WTC11 (cell line): ENCODE measurements at regions not wholly inside any gene's neighbourhood (a gene's known extent, or its start where the extent isn't known, plus 50 kb on each side); places are given as distances from the start of the nearest gene placed in this dataset.
"Not testable (repeated sequence)": the region's sequence is repeated elsewhere in the genome, so short reads cannot be mapped to it uniquely, and the experiment has no call there.

ENCODE experiments used
- ATAC-seq: fragments of 200-7000 bp; cut with Tn5 transposase; 2 replicates; pipeline ENCODE4 v1.10.0; 2021; ENCODE audit warnings: mild to moderate bottlenecking, moderate library complexity
- CTCF ChIA-PET: fragments of 300-600 bp; sonication (Branson Sonifier 250); formaldehyde crosslinking; loops from one replicate; lab custom pipeline; 2021; ENCODE audit warnings: antibody characterized with exemption; lab: Charles Lee
- POLR2A ChIA-PET: fragments of 350-600 bp; sonication (Branson Sonifier 250); formaldehyde crosslinking; loops from one replicate; lab custom pipeline; 2021; ENCODE audit warnings: antibody characterized with exemption; lab: Charles Lee
- DNase-seq: peaks from one replicate; pipeline ENCODE4 v3.0.0; 2021; ENCODE audit warnings: low spot score
- H3K27ac Mint-ChIP-seq: 2 replicates; pipeline ENCODE4 v1.8.0; 2021; ENCODE audit warnings: mixed read lengths
- H3K27me3 Mint-ChIP-seq: 2 replicates; pipeline ENCODE4 v1.8.0; 2021; ENCODE audit warnings: low read depth, mild to moderate bottlenecking, moderate library complexity, mixed read lengths
- H3K36me3 Mint-ChIP-seq: 2 replicates; pipeline ENCODE4 v1.8.0; 2021; ENCODE audit warnings: mixed read lengths
- H3K4me1 Mint-ChIP-seq: 2 replicates; pipeline ENCODE4 v1.8.0; 2022; ENCODE audit warnings: mixed read lengths
- H3K4me3 Mint-ChIP-seq: 2 replicates; pipeline ENCODE4 v1.8.0; 2021; ENCODE audit warnings: mild to moderate bottlenecking, moderate library complexity, mixed read lengths
- H3K9me3 Mint-ChIP-seq: 2 replicates; pipeline ENCODE4 v1.8.0; 2021; ENCODE audit warnings: mixed read lengths
- E2F5 ChIP-seq: sonication (generic); formaldehyde crosslinking; IDR thresholded peaks from 2 replicates; pipeline ENCODE4 v1.8.1; 2022; ENCODE audit warnings: mild to moderate bottlenecking, moderate library complexity, missing genetic modification reagents
- GRHL2 ChIP-seq: fragments of 250-450 bp; sonication (Bioruptor Pico); IDR thresholded peaks from 2 replicates; pipeline ENCODE4 v1.8.0; 2022; ENCODE audit warnings: mild to moderate bottlenecking, moderate library complexity; ENCODE audit not compliant: insufficient replicate concordance, severe bottlenecking
- HMGA2 ChIP-seq: fragments of 250-450 bp; sonication (Bioruptor Pico); IDR thresholded peaks from 2 replicates; pipeline ENCODE4 v1.4.0; 2021; ENCODE audit warnings: mild to moderate bottlenecking, moderate library complexity
- JAZF1 ChIP-seq: fragments of 250-450 bp; sonication (Bioruptor Pico); IDR thresholded peaks from 2 replicates; pipeline ENCODE4 v1.9.0; 2021; ENCODE audit warnings: moderate library complexity, mild to moderate bottlenecking, inconsistent platforms
- JUN ChIP-seq: sonication (generic); formaldehyde crosslinking; IDR thresholded peaks from 2 replicates; pipeline ENCODE4 v1.8.0; 2023; ENCODE audit warnings: mild to moderate bottlenecking, missing genetic modification reagents
- MXD4 ChIP-seq: fragments of 250-450 bp; sonication (Bioruptor Pico); IDR thresholded peaks from 2 replicates; pipeline ENCODE4 v1.8.0; 2021; ENCODE audit warnings: mild to moderate bottlenecking, moderate library complexity, borderline replicate concordance
- NFYB ChIP-seq: sonication (generic); formaldehyde crosslinking; conservative IDR thresholded peaks from 2 replicates; pipeline ENCODE4 v1.8.0; 2022; ENCODE audit warnings: low read depth, missing genetic modification reagents
- NR1H2 ChIP-seq: sonication (generic); formaldehyde crosslinking; IDR thresholded peaks from 2 replicates; pipeline ENCODE4 v1.9.0; 2021; ENCODE audit warnings: mild to moderate bottlenecking, moderate library complexity, missing genetic modification reagents
- RORB ChIP-seq: fragments of 250-450 bp; sonication (Bioruptor Pico); IDR thresholded peaks from 2 replicates; pipeline ENCODE4 v1.9.0; 2021; ENCODE audit warnings: mild to moderate bottlenecking
- ZNF232 ChIP-seq: sonication (generic); formaldehyde crosslinking; IDR thresholded peaks from 2 replicates; pipeline ENCODE4 v1.8.0; 2022; ENCODE audit warnings: mild to moderate bottlenecking, missing genetic modification reagents
- ZNF317 ChIP-seq: sonication (generic); formaldehyde crosslinking; IDR thresholded peaks from 2 replicates; pipeline ENCODE4 v1.8.1; 2023; ENCODE audit warnings: low read depth, mild to moderate bottlenecking, moderate library complexity, missing genetic modification reagents, borderline replicate concordance
- ZNF416 ChIP-seq: fragments of 250-450 bp; sonication (Bioruptor Pico); IDR thresholded peaks from 2 replicates; pipeline ENCODE4 v1.9.0; 2021; ENCODE audit warnings: mild to moderate bottlenecking, inconsistent platforms
- ZNF425 ChIP-seq: fragments of 250-450 bp; sonication (Bioruptor Pico); conservative IDR thresholded peaks from 2 replicates; pipeline ENCODE4 v1.9.0; 2021; ENCODE audit warnings: mild to moderate bottlenecking
- TF ChIP-seq, protein P1 (sequence below): sonication (generic); formaldehyde crosslinking; IDR thresholded peaks from 2 replicates; pipeline ENCODE4 v1.8.0; 2022; ENCODE audit warnings: missing genetic modification reagents
- TF ChIP-seq, protein P2 (sequence below): sonication (generic); formaldehyde crosslinking; IDR thresholded peaks from 2 replicates; pipeline ENCODE4 v1.8.0; 2022; ENCODE audit warnings: mild to moderate bottlenecking, missing genetic modification reagents
- TF ChIP-seq, protein P3 (sequence below): sonication (generic); formaldehyde crosslinking; IDR thresholded peaks from 2 replicates; pipeline ENCODE4 v1.8.0; 2023; ENCODE audit warnings: missing genetic modification reagents, mild to moderate bottlenecking, borderline replicate concordance

DNA sequence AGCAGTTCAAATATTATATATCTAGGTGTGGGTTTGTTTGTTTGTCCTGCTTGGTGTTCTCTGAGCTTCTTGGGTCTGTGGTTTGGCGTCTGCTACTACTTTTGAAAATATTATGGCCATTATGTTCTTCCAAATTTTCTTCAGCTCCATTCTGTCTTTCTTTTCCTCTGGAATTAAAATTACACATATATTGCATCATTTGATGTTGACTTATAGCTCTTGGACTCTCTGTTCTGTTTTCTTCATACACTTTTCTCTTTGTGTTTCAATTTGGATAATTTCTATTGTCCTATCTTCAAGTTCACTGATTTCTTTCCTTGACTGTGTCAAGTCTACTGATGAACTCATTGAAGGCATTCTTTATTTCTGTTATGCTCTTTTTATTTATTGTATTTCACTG is 65.2 kb upstream of the ZNF81 start (continued):
- no peak for TF ChIP-seq E2F5 (CRISPR knock-in tag)
- no peak for TF ChIP-seq NFYB
- no peak for TF ChIP-seq MXD4 (CRISPR knock-in tag)
- TF ChIP-seq, protein P1, sequence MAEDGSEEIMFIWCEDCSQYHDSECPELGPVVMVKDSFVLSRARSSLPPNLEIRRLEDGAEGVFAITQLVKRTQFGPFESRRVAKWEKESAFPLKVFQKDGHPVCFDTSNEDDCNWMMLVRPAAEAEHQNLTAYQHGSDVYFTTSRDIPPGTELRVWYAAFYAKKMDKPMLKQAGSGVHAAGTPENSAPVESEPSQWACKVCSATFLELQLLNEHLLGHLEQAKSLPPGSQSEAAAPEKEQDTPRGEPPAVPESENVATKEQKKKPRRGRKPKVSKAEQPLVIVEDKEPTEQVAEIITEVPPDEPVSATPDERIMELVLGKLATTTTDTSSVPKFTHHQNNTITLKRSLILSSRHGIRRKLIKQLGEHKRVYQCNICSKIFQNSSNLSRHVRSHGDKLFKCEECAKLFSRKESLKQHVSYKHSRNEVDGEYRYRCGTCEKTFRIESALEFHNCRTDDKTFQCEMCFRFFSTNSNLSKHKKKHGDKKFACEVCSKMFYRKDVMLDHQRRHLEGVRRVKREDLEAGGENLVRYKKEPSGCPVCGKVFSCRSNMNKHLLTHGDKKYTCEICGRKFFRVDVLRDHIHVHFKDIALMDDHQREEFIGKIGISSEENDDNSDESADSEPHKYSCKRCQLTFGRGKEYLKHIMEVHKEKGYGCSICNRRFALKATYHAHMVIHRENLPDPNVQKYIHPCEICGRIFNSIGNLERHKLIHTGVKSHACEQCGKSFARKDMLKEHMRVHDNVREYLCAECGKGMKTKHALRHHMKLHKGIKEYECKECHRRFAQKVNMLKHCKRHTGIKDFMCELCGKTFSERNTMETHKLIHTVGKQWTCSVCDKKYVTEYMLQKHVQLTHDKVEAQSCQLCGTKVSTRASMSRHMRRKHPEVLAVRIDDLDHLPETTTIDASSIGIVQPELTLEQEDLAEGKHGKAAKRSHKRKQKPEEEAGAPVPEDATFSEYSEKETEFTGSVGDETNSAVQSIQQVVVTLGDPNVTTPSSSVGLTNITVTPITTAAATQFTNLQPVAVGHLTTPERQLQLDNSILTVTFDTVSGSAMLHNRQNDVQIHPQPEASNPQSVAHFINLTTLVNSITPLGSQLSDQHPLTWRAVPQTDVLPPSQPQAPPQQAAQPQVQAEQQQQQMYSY, result no peak
- TF ChIP-seq, all 79 proteins: peak for 0

DNA sequence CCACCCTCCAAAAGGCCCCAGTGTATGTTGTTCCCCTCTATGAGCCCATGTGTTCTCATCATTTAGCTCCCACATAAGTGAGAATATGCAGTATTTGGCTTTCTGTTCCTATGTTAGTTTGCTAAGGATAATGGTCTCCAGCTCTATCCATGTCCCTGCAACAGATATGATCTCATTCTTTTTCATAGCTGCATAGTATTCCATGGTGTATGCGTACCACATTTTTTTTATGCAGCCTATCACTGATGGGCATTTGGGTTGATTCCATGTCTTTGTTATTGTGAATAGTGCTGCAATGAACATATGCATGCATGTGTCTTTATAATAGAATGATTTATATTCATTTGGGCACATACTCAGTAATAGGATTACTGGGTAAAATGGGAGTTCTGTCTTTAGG is 73.9 kb upstream of the ZNF81 start:
- DNase-seq, H3K36me3 Mint-ChIP-seq, CTCF ChIA-PET, POLR2A ChIA-PET, H3K27me3 Mint-ChIP-seq, ATAC-seq, H3K4me1 Mint-ChIP-seq, H3K4me3 Mint-ChIP-seq, H3K27ac Mint-ChIP-seq: not testable (repeated sequence)
- H3K9me3 Mint-ChIP-seq, result peaks cover 11% of the 10 kb centered on the region

DNA sequence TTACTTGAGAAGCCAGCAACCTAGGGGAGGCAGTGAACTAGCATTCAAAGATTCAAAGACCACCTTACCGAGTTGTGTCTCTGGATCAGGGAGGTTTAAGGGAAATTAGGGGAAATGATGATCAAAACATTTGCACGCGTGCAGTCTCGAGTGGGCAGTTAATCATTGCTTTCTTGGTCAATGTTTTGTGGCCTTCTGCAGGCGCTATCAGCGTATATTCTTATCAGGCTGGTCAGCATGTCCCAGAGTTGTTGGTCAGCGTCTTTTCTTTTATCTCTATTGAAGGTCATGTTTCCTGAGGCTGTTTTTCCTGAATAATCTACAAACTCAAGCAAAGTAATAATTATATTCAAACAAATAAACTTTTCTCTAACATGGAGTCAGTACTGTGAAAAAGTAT is 84.0 kb upstream of the ZNF81 start:
- DNase-seq (no peak), ATAC-seq (no peak)
- peaks cover 3% of the 10 kb centered on the region; the same call in 1 of the 2 replicates for H3K4me1 Mint-ChIP-seq
- ChIA-PET CTCF (interaction anchor here (1.7 kb wide), 1 partner anchor 102 kb away, joined by 6 read pairs; the partner anchor contains the start of gene ELK1), POLR2A (no interaction called here)
- no peak overlapping the region for H3K27ac Mint-ChIP-seq
- H3K36me3 Mint-ChIP-seq, result no peaks in the 10 kb centered on the region
- H3K4me3 Mint-ChIP-seq, result no peak overlapping the region
- H3K9me3 Mint-ChIP-seq, result no peaks in the 10 kb centered on the region
- H3K27me3 Mint-ChIP-seq, result no peaks in the 10 kb centered on the region; the same call in 1 of the 2 replicates
- TF ChIP-seq ZNF416, result no peak
- TF ChIP-seq ZNF232 (CRISPR knock-in tag), result no peak
- no peak for TF ChIP-seq HMGA2 (CRISPR knock-in tag)
- no peak for TF ChIP-seq JAZF1 (CRISPR knock-in tag)
- TF ChIP-seq RORB (CRISPR knock-in tag), result no peak
- no peak for TF ChIP-seq NR1H2 (CRISPR knock-in tag)
- TF ChIP-seq, protein P2, sequence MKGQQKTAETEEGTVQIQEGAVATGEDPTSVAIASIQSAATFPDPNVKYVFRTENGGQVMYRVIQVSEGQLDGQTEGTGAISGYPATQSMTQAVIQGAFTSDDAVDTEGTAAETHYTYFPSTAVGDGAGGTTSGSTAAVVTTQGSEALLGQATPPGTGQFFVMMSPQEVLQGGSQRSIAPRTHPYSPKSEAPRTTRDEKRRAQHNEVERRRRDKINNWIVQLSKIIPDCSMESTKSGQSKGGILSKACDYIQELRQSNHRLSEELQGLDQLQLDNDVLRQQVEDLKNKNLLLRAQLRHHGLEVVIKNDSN (CRISPR knock-in tag), result no peak
- no peak for TF ChIP-seq JUN (CRISPR knock-in tag)
- no peak for TF ChIP-seq ZNF425 (CRISPR knock-in tag)
- TF ChIP-seq GRHL2 (CRISPR knock-in tag), result no peak
- TF ChIP-seq, protein P3, sequence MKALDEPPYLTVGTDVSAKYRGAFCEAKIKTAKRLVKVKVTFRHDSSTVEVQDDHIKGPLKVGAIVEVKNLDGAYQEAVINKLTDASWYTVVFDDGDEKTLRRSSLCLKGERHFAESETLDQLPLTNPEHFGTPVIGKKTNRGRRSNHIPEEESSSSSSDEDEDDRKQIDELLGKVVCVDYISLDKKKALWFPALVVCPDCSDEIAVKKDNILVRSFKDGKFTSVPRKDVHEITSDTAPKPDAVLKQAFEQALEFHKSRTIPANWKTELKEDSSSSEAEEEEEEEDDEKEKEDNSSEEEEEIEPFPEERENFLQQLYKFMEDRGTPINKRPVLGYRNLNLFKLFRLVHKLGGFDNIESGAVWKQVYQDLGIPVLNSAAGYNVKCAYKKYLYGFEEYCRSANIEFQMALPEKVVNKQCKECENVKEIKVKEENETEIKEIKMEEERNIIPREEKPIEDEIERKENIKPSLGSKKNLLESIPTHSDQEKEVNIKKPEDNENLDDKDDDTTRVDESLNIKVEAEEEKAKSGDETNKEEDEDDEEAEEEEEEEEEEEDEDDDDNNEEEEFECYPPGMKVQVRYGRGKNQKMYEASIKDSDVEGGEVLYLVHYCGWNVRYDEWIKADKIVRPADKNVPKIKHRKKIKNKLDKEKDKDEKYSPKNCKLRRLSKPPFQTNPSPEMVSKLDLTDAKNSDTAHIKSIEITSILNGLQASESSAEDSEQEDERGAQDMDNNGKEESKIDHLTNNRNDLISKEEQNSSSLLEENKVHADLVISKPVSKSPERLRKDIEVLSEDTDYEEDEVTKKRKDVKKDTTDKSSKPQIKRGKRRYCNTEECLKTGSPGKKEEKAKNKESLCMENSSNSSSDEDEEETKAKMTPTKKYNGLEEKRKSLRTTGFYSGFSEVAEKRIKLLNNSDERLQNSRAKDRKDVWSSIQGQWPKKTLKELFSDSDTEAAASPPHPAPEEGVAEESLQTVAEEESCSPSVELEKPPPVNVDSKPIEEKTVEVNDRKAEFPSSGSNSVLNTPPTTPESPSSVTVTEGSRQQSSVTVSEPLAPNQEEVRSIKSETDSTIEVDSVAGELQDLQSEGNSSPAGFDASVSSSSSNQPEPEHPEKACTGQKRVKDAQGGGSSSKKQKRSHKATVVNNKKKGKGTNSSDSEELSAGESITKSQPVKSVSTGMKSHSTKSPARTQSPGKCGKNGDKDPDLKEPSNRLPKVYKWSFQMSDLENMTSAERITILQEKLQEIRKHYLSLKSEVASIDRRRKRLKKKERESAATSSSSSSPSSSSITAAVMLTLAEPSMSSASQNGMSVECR (CRISPR knock-in tag), result no peak
- no peak for TF ChIP-seq ZNF317 (CRISPR knock-in tag)
